ENCODE measurements at regions not wholly inside any gene's neighbourhood (a gene's known extent, or its start where the extent isn't known, plus 50 kb on each side); places are given as distances from the start of the nearest gene placed in this dataset.

DNA sequence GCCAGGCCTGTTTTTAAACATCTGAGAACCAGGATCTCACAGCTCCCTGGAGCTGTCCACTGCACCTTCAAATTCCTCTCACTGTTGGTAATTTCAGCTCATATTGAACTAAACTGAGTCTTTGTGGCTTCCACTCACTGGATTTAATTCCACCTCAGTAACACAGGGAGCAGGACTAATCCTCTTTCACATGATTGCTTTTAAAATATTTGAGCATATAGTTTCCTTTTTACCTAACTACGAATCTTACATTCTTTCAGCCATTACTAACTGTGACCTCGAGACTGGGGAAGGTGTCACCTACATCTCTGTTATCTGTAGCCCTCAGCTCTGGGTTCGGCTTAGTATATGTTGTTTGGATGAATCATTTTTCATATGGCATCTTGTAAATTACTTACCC lies 194.3 kb upstream of the C2CD4B start:
- TF ChIP-seq CTCF (IDR thresholded peaks at IDR 0.05; ENCODE audit: poor library complexity, severe bottlenecking) (no peak), RAD21 (conservative IDR thresholded peaks at IDR 0.05) (no peak), TAF1 (IDR thresholded peaks at IDR 0.05; ENCODE audit: low read depth) (no peak)
